GM12878 (cell line): ENCODE measurements at regions not wholly inside any gene's neighbourhood (a gene's known extent, or its start where the extent isn't known, plus 50 kb on each side); places are given as distances from the start of the nearest gene placed in this dataset.

Experiments used
- ATAC-seq: fragments of 200-7000 bp; cut with Tn5 transposase; 3 replicates; pipeline ENCODE4 v1.9.1; 2020; ENCODE audit warnings: mild to moderate bottlenecking, moderate library complexity
- BruUV-seq: library from RNA; stranded (reverse); fragments of 400-500 nt; replicated peaks from 2 replicates; lab custom pipeline; 2021; lab: Mats Ljungman, UMichigan
- CTCF ChIA-PET: fragments of 300-600 bp; sonication (Branson Sonifier 250); formaldehyde crosslinking; extraction: SDS; loops from one replicate; lab custom pipeline; 2021; ENCODE audit warnings: inconsistent platforms; lab: Yijun Ruan, JAX
- POLR2A ChIA-PET: fragments of 350-600 bp; formaldehyde crosslinking; extraction: SDS; loops from one replicate; lab custom pipeline; 2021; ENCODE audit warnings: inconsistent platforms; lab: Charles Lee
- RAD21 ChIA-PET: fragments of 300-600 bp; sonication (Branson Sonifier 250); formaldehyde crosslinking; loops from one replicate; lab custom pipeline; 2023; ENCODE audit warnings: antibody characterized with exemption; ENCODE audit not compliant: unreplicated experiment; lab: Charles Lee
- SMC1A ChIA-PET: fragments of 300-600 bp; sonication (Branson Sonifier 250); formaldehyde crosslinking; loops from one replicate; lab custom pipeline; 2023; ENCODE audit not compliant: unreplicated experiment, uncharacterized antibody; lab: Charles Lee
- DNase-seq: peaks from one replicate; pipeline ENCODE4 v3.0.0-alpha.2; 2011; ENCODE audit warnings: low read depth, low spot score
- FAIRE-seq: peaks from 3 replicates; lab custom pipeline; 2011; peaks lifted over from hg19 to GRCh38; lab: Jason Lieb, UNC
- H2AFZ ChIP-seq: 2 replicates; pipeline ENCODE4 v1.6.0; 2011; ENCODE audit warnings: low read depth, low read length, control low read depth; ENCODE audit not compliant: control insufficient read depth
- H3K27ac ChIP-seq: 2 replicates; pipeline ENCODE4 v1.5.1; 2011; ENCODE audit warnings: control low read depth; ENCODE audit not compliant: control insufficient read depth, insufficient read depth
- H3K27me3 ChIP-seq, 2 experiments: replicated peaks in 1 of 2; 2 replicates each; pipeline versions ENCODE4 v1.6.0 to v1.6.1; 2011; ENCODE audit warnings: low read length in 1 of 2; ENCODE audit not compliant: control insufficient read depth in 2 of 2, insufficient read depth in 2 of 2
- H3K36me3 ChIP-seq, 2 experiments: 2 replicates each; pipeline ENCODE4 v1.5.1; 2011; ENCODE audit warnings: low read length in 1 of 2; ENCODE audit not compliant: control insufficient read depth in 2 of 2, insufficient read depth in 2 of 2
- H3K4me1 ChIP-seq: 2 replicates; pipeline ENCODE4 v1.6.1; 2011; ENCODE audit warnings: mild to moderate bottlenecking, low read length, moderate library complexity, mixed read lengths; ENCODE audit not compliant: control insufficient read depth, insufficient read depth
- H3K4me2 ChIP-seq: 2 replicates; pipeline ENCODE4 v1.6.0; 2011; ENCODE audit warnings: control low read depth; ENCODE audit not compliant: control insufficient read depth, insufficient read depth
- H3K4me3 ChIP-seq: fragments of 200-600 bp; sonication (generic); 2 replicates; pipeline ENCODE4 v1.5.1; 2016
- H3K79me2 ChIP-seq: 2 replicates; pipeline ENCODE4 v1.6.0; 2011; ENCODE audit warnings: low read length; ENCODE audit not compliant: control insufficient read depth, insufficient read depth
- H3K9ac ChIP-seq: 2 replicates; pipeline ENCODE4 v1.8.0; 2011; ENCODE audit warnings: low read length, control low read depth, mixed read lengths; ENCODE audit not compliant: control insufficient read depth, insufficient read depth
- H3K9me3 ChIP-seq: replicated peaks from 3 replicates; pipeline ENCODE4 v1.5.1; 2011; ENCODE audit warnings: mild to moderate bottlenecking, low read length; ENCODE audit not compliant: control insufficient read depth, insufficient read depth
- H4K20me1 ChIP-seq: 2 replicates; pipeline ENCODE4 v1.6.0; 2011; ENCODE audit not compliant: control insufficient read depth, insufficient read depth
- BHLHE40 ChIP-seq, 2 experiments: fragments of 450-650 bp in 1 of 2; IDR thresholded peaks; 2 replicates each; pipeline ENCODE4 v1.6.1; 2011 to 2017; ENCODE audit warnings: low read depth in 2 of 2, borderline replicate concordance in 1 of 2, improper control_type of control experiment in 1 of 2, low read length in 1 of 2, mild to moderate bottlenecking in 1 of 2
- CEBPB ChIP-seq, 2 experiments: fragments of 150-350 bp in 1 of 2; IDR thresholded peaks; 2 replicates each; pipeline ENCODE4 v1.6.1; 2012 to 2014; ENCODE audit warnings: low read depth in 2 of 2, low read length in 2 of 2, borderline replicate concordance in 1 of 2, inconsistent platforms in 1 of 2
- CREB1 ChIP-seq: IDR thresholded peaks from 2 replicates; pipeline ENCODE4 v1.6.1; 2012; ENCODE audit warnings: low read depth, mild to moderate bottlenecking, inconsistent platforms
- FOXM1 ChIP-seq: IDR thresholded peaks from 2 replicates; pipeline ENCODE4 v1.6.1; 2012; ENCODE audit warnings: low read depth, mild to moderate bottlenecking, inconsistent platforms, low read length, moderate library complexity
- MYB ChIP-seq: fragments of 150-350 bp; IDR thresholded peaks from 2 replicates; pipeline ENCODE4 v1.6.1; 2014; ENCODE audit warnings: mild to moderate bottlenecking, low read depth, low read length, borderline replicate concordance
- NKRF ChIP-seq: fragments of 450-650 bp; conservative IDR thresholded peaks from 2 replicates; pipeline ENCODE4 v1.6.1; 2017; ENCODE audit warnings: mild to moderate bottlenecking, moderate library complexity
- PAX8 ChIP-seq: fragments of 450-650 bp; IDR thresholded peaks from 2 replicates; pipeline ENCODE4 v1.6.1; 2017; ENCODE audit warnings: mild to moderate bottlenecking, moderate library complexity
- PRDM15 ChIP-seq: fragments of 450-650 bp; formaldehyde crosslinking; IDR thresholded peaks from 2 replicates; pipeline ENCODE4 v1.4.0; 2020; ENCODE audit warnings: mild to moderate bottlenecking, moderate library complexity
- RBBP5 ChIP-seq: fragments of 200-600 bp; sonication (generic); conservative IDR thresholded peaks from 2 replicates; pipeline ENCODE4 v1.6.1; 2016
- SMAD1 ChIP-seq: fragments of 450-650 bp; IDR thresholded peaks from 2 replicates; pipeline ENCODE4 v1.6.1; 2018; ENCODE audit warnings: mild to moderate bottlenecking, low read depth; ENCODE audit not compliant: partially characterized antibody
- SUZ12 ChIP-seq: fragments of 200-600 bp; sonication (generic); IDR thresholded peaks from one replicate; pipeline ENCODE4 v1.6.1; 2018; ENCODE audit warnings: antibody characterized with exemption, mild to moderate bottlenecking; ENCODE audit not compliant: unreplicated experiment
- ZBTB40 ChIP-seq: fragments of 450-650 bp; IDR thresholded peaks from 2 replicates; pipeline ENCODE4 v1.6.1; 2016; ENCODE audit warnings: mild to moderate bottlenecking, moderate library complexity, borderline replicate concordance
- ZNF622 ChIP-seq: fragments of 450-650 bp; IDR thresholded peaks from 2 replicates; pipeline ENCODE4 v1.6.1; 2017; ENCODE audit warnings: mild to moderate bottlenecking, inconsistent platforms
- WGBS: methylation state at CpG from one replicate; pipeline ENCODE4 v1.1.6; 2016; ENCODE audit warnings: low lambda C conversion rate; ENCODE audit not compliant: insufficient replicate concordance, insufficient coverage; ENCODE audit errors: missing lambda C conversion rate; 5-methylcytosine and 5-hydroxymethylcytosine counted together
- in situ Hi-C: fragments of 300-500 bp; cut with MboI; formaldehyde crosslinking; loops from 9 replicates; pipeline ENCODE4 v1.14.3; 2018; ENCODE audit warnings: mixed read lengths
- intact Hi-C: fragments of 100-400 bp; cut with micrococcal nuclease; formaldehyde crosslinking; loops from one replicate; pipeline ENCODE4 v1.14.2; 2022; ENCODE audit not compliant: unreplicated experiment

GRCh38 chr10:128610113-128610512, 483.9 kb upstream of the MKI67 start:
- H4K20me1 ChIP-seq = no peaks in the 10 kb centered on the region
- ChIA-PET RAD21 (no interaction called here), CTCF (no interaction called here), SMC1A (interaction anchor here (0.8 kb wide), 1 partner anchor 8 kb away, joined by 3 read pairs; no protein-coding TSS in a partner anchor), POLR2A (no interaction called here)
- H3K4me1 ChIP-seq = no peaks in the 10 kb centered on the region
- H3K4me2 ChIP-seq = no peak overlapping the region
- WGBS = 19% methylated on average over 4 of the region's 4 CpGs
- H3K36me3 ChIP-seq = no peaks in the 10 kb centered on the region
- no peak overlapping the region for H2AFZ ChIP-seq
- no peaks in the 10 kb centered on the region for H3K79me2 ChIP-seq
- DNase-seq (no peak), FAIRE-seq (no peak), ATAC-seq (no peak)
- H3K4me3 ChIP-seq = no peak overlapping the region
- no peaks in the 10 kb centered on the region for H3K9me3 ChIP-seq
- H3K27ac ChIP-seq = no peak overlapping the region
- H3K9ac ChIP-seq = no peak overlapping the region
- H3K27me3 ChIP-seq = no peaks in the 10 kb centered on the region
- in situ Hi-C loops (no loop called here), intact Hi-C loops (no loop called here)
- TF ChIP-seq CEBPB (IDR thresholded peaks at IDR 0.05; ENCODE audit: borderline replicate concordance in 1 of 2, low read depth in 2 of 2, low read length in 2 of 2) = no peak
- no peak for TF ChIP-seq FOXM1
- TF ChIP-seq RBBP5 = no peak
- no peak for TF ChIP-seq NKRF
- no peak for TF ChIP-seq SUZ12
- no peak for TF ChIP-seq MYB
- no peak for TF ChIP-seq BHLHE40 (IDR thresholded peaks at IDR 0.05; ENCODE audit: borderline replicate concordance in 1 of 2, low read depth in 2 of 2, low read length in 1 of 2)
- no peak for TF ChIP-seq PAX8
- no peak for TF ChIP-seq SMAD1
- no peak for TF ChIP-seq PRDM15 (CRISPR knock-in tag)
- no peak for TF ChIP-seq ZBTB40
- TF ChIP-seq CREB1 = no peak
- no peak for TF ChIP-seq ZNF622
- no TSS peak for BruUV-seq
